ENCODE measurements at regions not wholly inside any gene's neighbourhood (a gene's known extent, or its start where the extent isn't known, plus 50 kb on each side); places are given as distances from the start of the nearest gene placed in this dataset.

- no peak overlapping the region for H3K4me3 ChIP-seq (ENCODE audit: low read depth, low read length)
- no peak for TF ChIP-seq CTCF (IDR thresholded peaks at IDR 0.05; ENCODE audit: borderline replicate concordance, insufficient read depth, low read depth, low read length)
Observed at GRCh38 chr12:98274430-98275130, 240.8 kb upstream of the TMPO start.

- H3K4me3 ChIP-seq (ENCODE audit: low read depth, low read length) = no peak overlapping the region
- TF ChIP-seq CTCF (IDR thresholded peaks at IDR 0.05; ENCODE audit: borderline replicate concordance, insufficient read depth, low read depth, low read length) = no peak
Observed at GRCh38 chr12:98275131-98275475, 240.3 kb upstream of the TMPO start.

GRCh38 chr12:98280152-98280551, 235.2 kb upstream of the TMPO start:
- no peak overlapping the region for H3K4me3 ChIP-seq (ENCODE audit: low read depth, low read length)
- TF ChIP-seq CTCF (IDR thresholded peaks at IDR 0.05; ENCODE audit: borderline replicate concordance, insufficient read depth, low read depth, low read length) = no peak

GRCh38 chr12:98280621-98281020, 234.8 kb upstream of the TMPO start:
- H3K4me3 ChIP-seq (ENCODE audit: low read depth, low read length) = no peak overlapping the region
- TF ChIP-seq CTCF (IDR thresholded peaks at IDR 0.05; ENCODE audit: borderline replicate concordance, insufficient read depth, low read depth, low read length) = no peak

GRCh38 chr12:98291828-98292227, 223.6 kb upstream of the TMPO start:
- H3K4me3 ChIP-seq (ENCODE audit: low read depth, low read length) = no peak overlapping the region
- no peak for TF ChIP-seq CTCF (IDR thresholded peaks at IDR 0.05; ENCODE audit: borderline replicate concordance, insufficient read depth, low read depth, low read length)

GRCh38 chr12:98294051-98294805, 221.2 kb upstream of the TMPO start:
- no peak for TF ChIP-seq CTCF (IDR thresholded peaks at IDR 0.05; ENCODE audit: borderline replicate concordance, insufficient read depth, low read depth, low read length)

GRCh38 chr12:98295681-98296080, 219.7 kb upstream of the TMPO start:
- TF ChIP-seq CTCF (IDR thresholded peaks at IDR 0.05; ENCODE audit: borderline replicate concordance, insufficient read depth, low read depth, low read length) = no peak
- H3K4me3 ChIP-seq (ENCODE audit: low read depth, low read length) = no peak overlapping the region

More at GRCh38 chr12:98294051-98294805, 221.2 kb upstream of the TMPO start:
- H3K4me3 ChIP-seq (ENCODE audit: low read depth, low read length) = no peak overlapping the region

Measured in GM12875 (cell line).